Tibial artery (tissue), 4 donors: ENCODE measurements at regions not wholly inside any gene's neighbourhood (a gene's known extent, or its start where the extent isn't known, plus 50 kb on each side); places are given as distances from the start of the nearest gene placed in this dataset.

Experiments
- DNase-seq, 2 donors: peaks; one replicate each; pipeline ENCODE4 v3.0.0-alpha.2; 2019
- H3K27ac ChIP-seq, 2 donors: fragments of 200-600 bp; sonication (generic) in 1 of 2; 1 replicate in 1 of 2; 2 replicates in 1 of 2; pipeline ENCODE4 v1.5.1; 2018 to 2019; ENCODE audit warnings: mild to moderate bottlenecking in 1 of 2
- H3K27me3 ChIP-seq, 2 donors: fragments of 200-600 bp; sonication (generic) in 1 of 2; one replicate each; pipeline versions ENCODE4 v1.5.1 to v1.6.0; 2016 to 2019
- H3K36me3 ChIP-seq, 3 donors: fragments of 200-600 bp; sonication (generic) in 2 of 3; one replicate each; pipeline ENCODE4 v1.5.1; 2016 to 2019; ENCODE audit warnings: mild to moderate bottlenecking in 2 of 3
- H3K4me1 ChIP-seq, 4 donors: fragments of 200-600 bp; sonication (generic) in 2 of 4; 1 replicate in 3 of 4; 2 replicates in 1 of 4; pipeline ENCODE4 v1.5.1; 2016 to 2019
- H3K4me3 ChIP-seq, 2 donors: fragments of 200-600 bp; sonication (generic) in 1 of 2; 1 replicate in 1 of 2; 2 replicates in 1 of 2; pipeline ENCODE4 v1.5.1; 2018 to 2019; ENCODE audit warnings: mild to moderate bottlenecking in 2 of 2
- H3K9me3 ChIP-seq, 3 donors: fragments of 200-600 bp; sonication (generic) in 1 of 3; one replicate each; pipeline ENCODE4 v1.5.1; 2016 to 2019
- CTCF ChIP-seq, 2 experiments: fragments of 200-600 bp in 1 of 2; fragments of 450-650 bp in 1 of 2; IDR thresholded peaks; one replicate each; pipeline ENCODE4 v1.5.1; 2017 to 2019; ENCODE audit warnings: antibody characterized with exemption in 2 of 2, mild to moderate bottlenecking in 1 of 2, moderate library complexity in 1 of 2
- intact Hi-C: fragments of 100-400 bp; cut with DNase I; formaldehyde crosslinking; loops from one replicate; pipeline ENCODE4 v1.15.0; 2023; ENCODE audit warnings: low total_unique reads

- H3K27ac ChIP-seq: no peak overlapping the region
- no peak overlapping the region for H3K4me3 ChIP-seq
- H3K9me3 ChIP-seq: peaks cover 0 to 4% (median 1%) of the 10 kb centered on the region in 3 donors
- intact Hi-C loops: no loop called here
- H3K27me3 ChIP-seq: no peaks in the 10 kb centered on the region
- no peak for DNase-seq
- H3K4me1 ChIP-seq: peaks cover 0 to 17% (median 15%) of the 10 kb centered on the region in 4 donors
- H3K36me3 ChIP-seq: no peaks in the 10 kb centered on the region
- no peak for TF ChIP-seq CTCF (IDR thresholded peaks at IDR 0.05)
Measured at GRCh38 chr2:128474962-128475361, 156.3 kb upstream of the HS6ST1 start.

- H3K9me3 ChIP-seq: no peaks in the 10 kb centered on the region
- TF ChIP-seq CTCF (IDR thresholded peaks at IDR 0.05): no peak
- DNase-seq: no peak
- intact Hi-C loops: no loop called here
- H3K36me3 ChIP-seq: no peaks in the 10 kb centered on the region
- no peak overlapping the region for H3K27ac ChIP-seq
- peaks cover 0 to 17% (median 15%) of the 10 kb centered on the region in 4 donors for H3K4me1 ChIP-seq
- H3K27me3 ChIP-seq: no peaks in the 10 kb centered on the region
- no peak overlapping the region for H3K4me3 ChIP-seq
Measured at GRCh38 chr2:128475427-128476211, 157.0 kb upstream of the HS6ST1 start.

- Histone ChIP-seq H3K4me3 (no peak overlapping the region), H3K27ac (no peak overlapping the region), H3K27me3 (no peaks in the 10 kb centered on the region), H3K36me3 (no peaks in the 10 kb centered on the region), H3K9me3 (no peaks in the 10 kb centered on the region), H3K4me1 (peaks cover 0 to 17% (median 15%) of the 10 kb centered on the region in 4 donors)
- no peak for TF ChIP-seq CTCF (IDR thresholded peaks at IDR 0.05)
- intact Hi-C loops: no loop called here
- no peak for DNase-seq
Measured at GRCh38 chr2:128477026-128477820, 158.6 kb upstream of the HS6ST1 start.

- no peaks in the 10 kb centered on the region for H3K36me3 ChIP-seq
- no peak overlapping the region for H3K4me3 ChIP-seq
- no peak overlapping the region for H3K27ac ChIP-seq
- TF ChIP-seq CTCF (IDR thresholded peaks at IDR 0.05): no peak
- no peak for DNase-seq
- H3K4me1 ChIP-seq: peaks cover 0 to 13% (median 12%) of the 10 kb centered on the region in 4 donors
- no peaks in the 10 kb centered on the region for H3K27me3 ChIP-seq
- intact Hi-C loops: no loop called here
- no peaks in the 10 kb centered on the region for H3K9me3 ChIP-seq
Measured at GRCh38 chr2:128477891-128478290, 159.2 kb upstream of the HS6ST1 start.

GRCh38 chr2:128485761-128486639 is 167.3 kb upstream of the HS6ST1 start:
- Histone ChIP-seq H3K27me3 (no peaks in the 10 kb centered on the region), H3K27ac (no peak overlapping the region), H3K4me3 (no peak overlapping the region), H3K36me3 (no peaks in the 10 kb centered on the region), H3K9me3 (no peaks in the 10 kb centered on the region), H3K4me1 (no peaks in the 10 kb centered on the region)
- TF ChIP-seq CTCF (IDR thresholded peaks at IDR 0.05): no peak
- peak in 1 of 2 donors; percentile 50 for DNase-seq
- intact Hi-C loops: no loop called here
